ENCODE measurements at regions not wholly inside any gene's neighbourhood (a gene's known extent, or its start where the extent isn't known, plus 50 kb on each side); places are given as distances from the start of the nearest gene placed in this dataset.

- TF ChIP-seq CTCF (optimal IDR thresholded peaks at IDR 0.05 in 1 of 3, IDR thresholded peaks at IDR 0.05 in 1 of 3, conservative IDR thresholded peaks at IDR 0.05 in 1 of 3; ENCODE audit: extremely low read depth in 1 of 3, insufficient read depth in 2 of 3, low read length in 3 of 3) (no peak), EZH2 (IDR thresholded peaks at IDR 0.05; ENCODE audit: low read length) (no peak)
Observed at GRCh38 chr2:198525211-198525969, 721.0 kb downstream of the PLCL1 start.

Data from keratinocyte (primary cell).